NCI-H226 (cell line): ENCODE measurements at regions not wholly inside any gene's neighbourhood (a gene's known extent, or its start where the extent isn't known, plus 50 kb on each side); places are given as distances from the start of the nearest gene placed in this dataset.
A peak's percentile ranks its signal among the peaks of the same experiment; 100 is the strongest.
"Not testable (repeated sequence)": the region's sequence is repeated elsewhere in the genome, so short reads cannot be mapped to it uniquely, and the experiment has no call there.

Source experiments
- DNase-seq: peaks from one replicate; pipeline ENCODE4 v3.0.0-alpha.2; 2015

- peak; percentile 87 for DNase-seq
These were observed 335.7 kb upstream of the SNX7 start for GRCh38 chr1:98325646-98326440.

DNA sequence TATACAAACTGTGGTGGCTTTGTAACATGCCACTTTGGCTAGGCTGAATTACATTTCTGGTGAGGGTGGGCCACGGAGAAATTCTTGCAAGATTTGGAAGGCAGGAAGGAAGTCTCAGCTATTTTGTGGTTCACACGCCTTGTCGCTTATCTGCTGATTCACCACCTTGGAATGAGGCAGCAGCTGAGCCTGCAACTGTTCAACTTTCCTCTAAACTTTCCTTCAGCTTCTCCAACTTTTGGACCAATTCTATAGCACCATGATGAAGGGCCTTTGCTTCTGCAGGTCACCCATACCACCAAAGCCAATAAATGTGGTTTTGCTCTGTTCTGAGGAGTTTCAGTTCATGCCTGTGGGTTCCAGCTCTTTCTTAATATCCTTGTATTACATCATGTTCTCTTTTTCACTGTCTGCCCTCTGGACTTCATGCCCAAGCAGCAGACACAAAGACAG is 337.6 kb upstream of the SNX7 start:
- peak; percentile 97 for DNase-seq

GRCh38 chr1:98323388-98323787 is 338.1 kb upstream of the SNX7 start:
- peak; percentile 88 for DNase-seq

GRCh38 chr1:98322966-98323365 is 338.6 kb upstream of the SNX7 start:
- DNase-seq, result peak; percentile 54

DNA sequence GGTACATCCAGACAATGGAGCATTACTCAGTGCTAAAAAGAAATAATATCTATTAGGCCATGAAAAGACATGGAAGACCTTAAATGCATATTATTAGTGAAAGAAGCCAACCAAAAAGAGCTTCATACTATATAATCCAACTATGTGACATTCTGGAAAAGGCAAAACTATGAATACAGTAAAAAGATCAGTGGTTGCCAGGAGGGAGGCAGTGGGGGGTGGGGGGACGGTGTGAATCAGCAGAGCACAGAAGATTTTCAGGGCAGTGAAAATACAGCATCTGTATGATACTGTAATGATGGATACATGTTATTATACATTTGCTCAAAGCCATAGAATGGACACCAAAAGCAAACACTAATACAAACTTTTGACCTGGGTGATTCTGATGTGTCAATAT is 339.4 kb upstream of the SNX7 start:
- DNase-seq, result no peak

DNA sequence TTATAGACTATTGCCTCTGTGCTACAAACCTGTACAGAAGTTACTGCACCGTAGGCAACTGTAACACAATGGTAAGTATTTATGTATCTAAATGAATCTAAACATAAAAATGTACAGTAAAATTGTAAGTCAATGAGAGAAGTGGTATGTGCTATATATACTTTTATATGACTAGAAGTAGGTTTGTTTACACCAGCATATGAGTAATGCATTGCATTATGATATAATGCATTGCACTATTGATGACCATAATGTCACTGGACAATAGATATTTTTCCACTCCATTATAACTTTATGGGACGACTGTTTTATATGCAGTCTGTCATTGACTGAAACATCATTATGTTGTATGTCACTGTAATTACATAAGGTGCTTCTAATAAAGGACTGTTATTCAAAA is 340.3 kb upstream of the SNX7 start:
- DNase-seq, result no peak

DNA sequence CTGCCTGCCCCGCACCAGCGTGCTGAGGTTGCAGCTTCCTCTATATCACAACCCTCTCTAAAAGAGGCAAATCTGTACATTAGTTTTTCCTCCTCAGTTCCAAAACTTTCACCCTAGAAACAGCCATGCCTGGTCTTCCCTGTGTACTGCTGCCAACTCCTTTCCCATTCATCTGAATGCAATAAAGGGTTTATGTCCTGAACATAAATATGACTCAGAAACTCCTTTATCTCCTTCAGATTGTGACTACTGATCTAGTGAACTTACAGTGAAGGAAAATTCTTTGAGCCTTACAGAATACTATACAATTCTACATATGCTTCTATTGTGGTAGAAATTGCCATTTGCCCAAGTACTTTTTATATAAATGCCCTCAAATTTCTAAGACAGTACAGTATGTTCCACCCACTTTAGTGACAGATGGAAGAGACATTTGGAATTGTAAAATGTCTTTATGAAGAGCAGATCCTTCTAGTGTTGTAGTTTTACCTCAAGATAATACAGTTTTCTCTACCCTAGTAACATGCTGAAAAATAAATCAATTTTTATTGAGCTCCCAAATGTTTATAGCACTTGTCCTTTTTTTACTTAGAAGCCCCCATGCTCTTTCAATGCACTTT is 345.1 kb upstream of the SNX7 start:
- peak; percentile 77 for DNase-seq

DNA sequence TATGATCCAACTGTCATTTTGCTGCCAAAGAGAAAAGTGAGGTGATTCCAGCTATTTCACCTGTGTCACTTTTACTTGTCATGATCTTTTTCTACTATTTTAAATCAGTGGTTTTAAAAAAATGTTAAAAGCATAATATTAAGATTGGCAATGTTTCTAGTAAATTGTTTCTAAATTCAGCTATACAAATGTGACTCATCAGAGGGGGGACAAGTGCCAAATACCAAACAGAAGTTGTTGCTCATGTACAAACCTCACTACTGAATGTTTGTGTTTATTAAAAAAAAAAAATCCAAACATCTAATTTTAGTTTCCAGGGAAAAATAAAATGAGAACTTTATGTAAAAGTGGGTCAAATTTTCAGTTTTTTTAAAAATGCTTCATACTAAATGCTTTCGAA is 346.2 kb upstream of the SNX7 start:
- no peak for DNase-seq

- DNase-seq, result no peak
These were observed 346.9 kb upstream of the SNX7 start for GRCh38 chr1:98314601-98315000.

DNA sequence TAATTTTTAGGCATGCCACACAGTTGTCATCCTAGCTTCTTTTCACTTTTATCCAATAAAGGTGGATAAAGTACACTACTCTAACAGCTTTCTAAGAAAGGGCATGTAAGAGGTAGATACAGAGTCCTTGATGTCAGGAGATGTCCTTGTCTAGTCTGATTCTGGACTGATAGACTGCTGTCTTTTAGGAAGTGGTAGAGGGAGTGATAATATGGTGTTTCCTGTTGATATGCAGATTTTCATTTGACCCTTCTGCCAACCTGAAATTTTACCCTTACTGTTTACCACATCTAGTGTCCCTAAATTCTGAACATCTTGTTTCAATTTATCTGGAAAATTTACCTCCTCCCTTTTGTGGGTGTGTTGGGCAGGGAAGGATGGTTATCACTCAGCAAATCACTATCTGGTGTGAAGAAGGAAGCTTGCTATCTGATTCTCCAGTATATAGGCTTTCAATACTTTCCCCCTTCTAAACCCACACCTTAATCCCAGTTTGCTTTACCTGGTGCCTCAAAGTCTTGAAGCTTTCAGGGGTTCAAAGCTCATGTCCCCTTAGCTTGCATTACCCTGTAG is 354.9 kb upstream of the SNX7 start:
- DNase-seq, result no peak

DNA sequence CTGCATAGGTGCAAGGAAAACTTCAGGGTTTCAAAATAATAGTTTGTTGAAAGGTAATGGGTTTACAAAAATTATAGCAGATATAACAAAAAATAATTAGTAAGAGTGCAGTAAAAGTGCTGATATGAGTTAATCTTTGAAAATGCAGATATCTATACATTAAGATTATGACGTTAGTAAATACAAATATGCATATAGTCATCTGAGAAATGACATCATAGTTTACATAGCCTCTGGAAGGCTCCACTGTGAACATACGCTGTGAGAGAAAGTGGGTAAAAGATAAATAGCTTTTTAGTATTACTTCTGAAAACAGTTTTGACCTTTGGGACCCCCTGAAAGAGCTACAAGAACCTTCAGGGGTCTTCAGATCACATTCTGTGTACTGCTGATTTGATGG is 356.2 kb upstream of the SNX7 start:
- DNase-seq, result no peak

GRCh38 chr1:98304888-98305287 is 356.6 kb upstream of the SNX7 start:
- no peak for DNase-seq

DNA sequence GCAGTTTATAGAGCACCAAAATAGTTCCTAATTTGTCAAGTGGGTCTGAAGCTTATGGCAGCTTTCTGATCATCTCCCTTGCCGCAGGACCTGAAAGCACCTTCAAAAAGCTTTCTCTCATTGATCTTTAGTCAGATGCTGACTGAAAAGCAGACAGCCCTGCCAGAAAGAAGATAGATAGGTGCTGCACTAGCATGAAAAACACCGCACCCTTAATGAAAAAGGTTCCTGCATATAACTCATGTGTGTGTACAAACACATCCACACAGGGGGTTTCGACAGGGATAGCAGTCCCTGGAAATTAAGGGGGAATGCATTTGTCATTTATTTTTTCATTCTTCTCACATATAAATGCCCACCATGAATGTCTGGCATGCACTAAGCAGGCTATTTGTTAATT is 361.7 kb upstream of the SNX7 start:
- DNase-seq, result no peak

DNA sequence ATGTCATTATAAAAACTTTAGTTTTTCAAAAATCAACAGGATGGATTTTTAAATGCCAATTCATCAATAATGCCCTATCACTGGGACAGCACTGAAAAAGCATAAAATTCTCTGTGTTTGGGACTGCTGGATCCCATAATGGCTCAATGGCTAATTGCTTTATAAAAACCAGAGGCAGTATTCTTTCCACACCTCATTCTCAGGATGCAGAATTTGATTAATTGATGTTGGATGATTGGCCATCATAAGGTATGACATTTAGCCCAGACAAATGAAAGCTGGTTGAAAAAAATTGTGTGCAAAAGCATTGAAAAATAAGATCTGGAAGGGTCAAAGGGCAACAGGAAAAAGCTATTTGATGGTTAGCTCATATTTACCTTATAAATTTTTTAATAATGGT is 362.2 kb upstream of the SNX7 start:
- DNase-seq, result no peak

- no peak for DNase-seq
These were observed 363.2 kb upstream of the SNX7 start for GRCh38 chr1:98298319-98298718.

DNA sequence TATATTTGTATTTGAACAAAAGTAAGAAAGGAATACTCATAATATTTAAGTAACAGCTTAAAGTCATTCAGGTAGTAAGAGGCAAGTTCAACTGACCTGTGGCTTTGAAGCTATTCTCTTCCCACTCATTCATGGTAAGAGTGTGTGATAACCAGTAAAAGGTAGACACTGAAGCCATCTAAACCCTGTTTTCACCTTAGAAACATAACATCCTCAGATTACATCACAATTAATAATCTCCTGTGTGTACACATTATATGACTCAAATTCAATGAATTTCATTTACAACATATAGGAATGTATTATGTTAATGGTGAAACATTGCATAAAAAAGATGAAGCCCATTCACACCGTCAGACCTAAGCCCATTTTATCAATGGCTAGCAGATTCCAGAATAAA is 364.8 kb upstream of the SNX7 start:
- no peak for DNase-seq

- no peak for DNase-seq
These were observed 367.4 kb upstream of the SNX7 start for GRCh38 chr1:98294127-98294526.

DNA sequence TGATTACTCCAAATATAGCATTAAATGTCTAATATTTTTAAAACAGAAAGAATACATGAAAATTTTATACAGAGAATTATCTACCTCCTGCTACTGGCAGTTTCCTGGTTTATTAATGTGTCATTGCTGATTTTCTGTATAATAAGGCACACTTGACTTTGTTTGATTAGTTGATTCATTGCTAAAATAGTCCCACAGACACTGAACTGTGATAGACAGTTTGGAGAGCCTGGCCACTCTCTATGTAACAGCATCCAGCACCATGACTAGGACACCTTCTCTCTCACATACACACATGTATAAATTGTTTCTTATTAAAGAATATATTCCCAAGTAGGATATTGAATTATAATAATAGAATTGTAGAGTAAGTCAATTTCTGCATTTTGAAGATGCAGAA is 368.5 kb upstream of the SNX7 start:
- no peak for DNase-seq

GRCh38 chr1:98289311-98289710 is 368.5 kb upstream of the DPYD start:
- DNase-seq, result no peak

GRCh38 chr1:98288494-98288893 is 367.7 kb upstream of the DPYD start:
- no peak for DNase-seq

- DNase-seq, result no peak
These were observed 366.8 kb upstream of the DPYD start for GRCh38 chr1:98287626-98288025.

DNA sequence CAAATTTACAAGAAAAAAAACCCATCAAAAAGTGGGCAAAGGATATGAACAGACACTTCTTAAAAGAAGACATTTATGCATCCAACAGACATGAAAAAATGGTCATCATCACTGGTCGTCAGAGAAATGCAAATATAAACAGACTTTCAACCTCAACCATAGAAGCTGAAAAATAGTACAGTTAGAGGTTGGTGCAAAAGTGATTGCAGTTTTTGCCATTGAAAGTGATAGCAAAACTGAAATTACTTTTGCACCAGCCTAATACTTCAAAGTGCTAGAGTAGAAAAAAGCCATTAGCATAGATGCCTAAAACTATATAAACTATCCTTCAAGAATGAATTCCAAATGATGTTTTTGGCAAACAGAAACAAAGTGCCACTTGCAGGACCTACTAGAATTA is 365.8 kb upstream of the DPYD start:
- DNase-seq, result no peak

DNA sequence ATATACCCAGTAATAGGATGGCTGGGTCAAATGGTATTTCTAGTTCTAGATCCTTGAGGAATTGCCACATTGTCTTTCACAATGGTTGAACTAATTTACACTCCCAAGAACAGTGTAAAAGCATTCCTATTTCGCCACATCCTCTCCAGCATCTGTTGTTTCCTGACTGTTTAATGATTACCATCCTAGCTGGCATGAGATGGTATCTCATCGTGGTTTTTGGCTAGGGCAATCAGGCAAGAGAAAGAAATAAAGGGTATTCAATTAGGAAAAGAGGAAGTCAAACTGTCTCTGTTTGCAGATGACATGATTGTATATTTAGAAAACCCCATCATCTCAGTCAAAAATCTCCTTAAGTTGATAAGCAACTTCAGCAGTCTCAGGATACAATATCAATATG is 364.5 kb upstream of the DPYD start:
- not testable (repeated sequence) for DNase-seq

DNA sequence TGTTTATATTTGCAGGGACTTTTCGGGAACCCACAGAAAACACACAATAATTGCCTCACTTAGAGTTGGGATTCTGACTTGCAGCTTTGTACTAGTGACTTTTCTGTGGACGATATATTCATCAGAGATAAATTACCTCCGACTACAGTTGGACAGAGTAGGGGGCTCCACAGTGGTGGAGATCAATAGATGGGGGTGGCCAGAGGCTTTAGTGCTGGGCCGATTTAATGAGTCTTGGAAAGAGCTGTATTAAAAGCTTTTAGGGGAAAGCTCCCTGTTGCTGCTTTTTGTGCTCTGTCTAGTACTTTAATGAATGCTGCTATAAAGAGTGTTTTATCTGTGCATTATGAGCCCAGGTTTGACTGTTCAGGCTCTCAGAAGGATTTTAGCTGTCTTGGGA is 359.2 kb upstream of the DPYD start:
- no peak for DNase-seq
